PC-3 (cell line): ENCODE measurements at regions not wholly inside any gene's neighbourhood (a gene's known extent, or its start where the extent isn't known, plus 50 kb on each side); places are given as distances from the start of the nearest gene placed in this dataset.

ENCODE experiments used
- ATAC-seq: fragments of 200-7000 bp; cut with Tn5 transposase; 2 replicates; pipeline ENCODE4 v1.9.1; 2020; ENCODE audit warnings: mild to moderate bottlenecking, moderate library complexity
- BruUV-seq: library from RNA; stranded (reverse); fragments of 400-500 nt; replicated peaks from 2 replicates; lab custom pipeline; 2021; lab: Mats Ljungman, UMichigan
- CTCF ChIA-PET: fragments of 300-600 bp; sonication (Branson Sonifier 250); formaldehyde crosslinking; loops from one replicate; lab custom pipeline; 2022; ENCODE audit warnings: antibody characterized with exemption; lab: Charles Lee
- POLR2A ChIA-PET: fragments of 300-600 bp; sonication (Branson Sonifier 250); formaldehyde crosslinking; loops from one replicate; lab custom pipeline; 2022; ENCODE audit warnings: antibody characterized with exemption; ENCODE audit not compliant: unreplicated experiment; lab: Charles Lee
- DNase-seq: peaks from one replicate; pipeline ENCODE4 v3.0.0-alpha.2; 2015
- H2AFZ ChIP-seq: fragments of 300-600 bp; sonication (generic); 2 replicates; pipeline ENCODE4 v1.6.0; 2016; ENCODE audit warnings: antibody characterized with exemption, low read length
- H3F3A ChIP-seq: fragments of 300-600 bp; sonication (generic); one replicate; pipeline ENCODE4 v1.6.0; 2017; ENCODE audit warnings: antibody characterized with exemption, low read length, control low read depth, mild to moderate bottlenecking; ENCODE audit not compliant: unreplicated experiment
- H3K27ac ChIP-seq: fragments of 300-600 bp; sonication (generic); 2 replicates; pipeline ENCODE4 v1.5.1; 2016; ENCODE audit warnings: mild to moderate bottlenecking, low read length
- H3K27me3 ChIP-seq: fragments of 300-600 bp; sonication (generic); 2 replicates; pipeline ENCODE4 v1.6.1; 2016; ENCODE audit warnings: low read length, mixed read lengths
- H3K36me3 ChIP-seq: fragments of 300-600 bp; sonication (generic); 2 replicates; pipeline ENCODE4 v1.6.1; 2016; ENCODE audit warnings: low read depth, mixed run types, low read length, mixed read lengths
- H3K4me1 ChIP-seq: fragments of 300-600 bp; sonication (generic); 2 replicates; pipeline ENCODE4 v1.5.1; 2016; ENCODE audit warnings: low read length; ENCODE audit not compliant: insufficient read depth
- H3K4me2 ChIP-seq: fragments of 300-600 bp; sonication (generic); 2 replicates; pipeline ENCODE4 v1.6.0; 2016; ENCODE audit warnings: low read length
- H3K4me3 ChIP-seq: fragments of 300-600 bp; sonication (generic); 2 replicates; pipeline ENCODE4 v1.5.1; 2016; ENCODE audit warnings: mild to moderate bottlenecking, low read length, mixed read lengths
- H3K79me2 ChIP-seq: fragments of 300-600 bp; sonication (generic); 2 replicates; pipeline ENCODE4 v1.6.1; 2017; ENCODE audit warnings: low read length, mixed read lengths
- H3K9ac ChIP-seq: fragments of 300-600 bp; sonication (generic); 2 replicates; pipeline ENCODE4 v1.6.0; 2016; ENCODE audit warnings: mild to moderate bottlenecking, low read length
- H3K9me2 ChIP-seq: fragments of 300-600 bp; sonication (generic); replicated peaks from 2 replicates; pipeline ENCODE4 v1.6.1; 2016; ENCODE audit warnings: mixed run types, low read length, mixed read lengths
- H3K9me3 ChIP-seq: fragments of 300-600 bp; sonication (generic); 2 replicates; pipeline ENCODE4 v1.6.1; 2016; ENCODE audit warnings: low read length, mixed read lengths
- H4K20me1 ChIP-seq: fragments of 300-600 bp; sonication (generic); 2 replicates; pipeline ENCODE4 v1.6.1; 2016; ENCODE audit warnings: low read length, mixed read lengths
- EZH2 ChIP-seq: fragments of 300-600 bp; sonication (generic); IDR thresholded peaks from one replicate; pipeline ENCODE4 v1.6.1; 2017; ENCODE audit warnings: antibody characterized with exemption, mild to moderate bottlenecking, low read length; ENCODE audit not compliant: unreplicated experiment
- EZH2phosphoT487 ChIP-seq: fragments of 300-600 bp; sonication (generic); IDR thresholded peaks from 2 replicates; pipeline ENCODE4 v1.6.1; 2018; ENCODE audit warnings: mild to moderate bottlenecking, antibody characterized with exemption, low read length, borderline replicate concordance
- intact Hi-C: fragments of 100-400 bp; cut with micrococcal nuclease; formaldehyde crosslinking; loops from 2 replicates; pipeline ENCODE4 v1.9.0; 2023
- TF ChIP-seq, protein P1 (sequence below): fragments of 300-600 bp; sonication (generic); conservative IDR thresholded peaks from 2 replicates; pipeline ENCODE4 v1.5.1; 2017; ENCODE audit warnings: antibody characterized with exemption, low read depth, mild to moderate bottlenecking, low read length

DNA sequence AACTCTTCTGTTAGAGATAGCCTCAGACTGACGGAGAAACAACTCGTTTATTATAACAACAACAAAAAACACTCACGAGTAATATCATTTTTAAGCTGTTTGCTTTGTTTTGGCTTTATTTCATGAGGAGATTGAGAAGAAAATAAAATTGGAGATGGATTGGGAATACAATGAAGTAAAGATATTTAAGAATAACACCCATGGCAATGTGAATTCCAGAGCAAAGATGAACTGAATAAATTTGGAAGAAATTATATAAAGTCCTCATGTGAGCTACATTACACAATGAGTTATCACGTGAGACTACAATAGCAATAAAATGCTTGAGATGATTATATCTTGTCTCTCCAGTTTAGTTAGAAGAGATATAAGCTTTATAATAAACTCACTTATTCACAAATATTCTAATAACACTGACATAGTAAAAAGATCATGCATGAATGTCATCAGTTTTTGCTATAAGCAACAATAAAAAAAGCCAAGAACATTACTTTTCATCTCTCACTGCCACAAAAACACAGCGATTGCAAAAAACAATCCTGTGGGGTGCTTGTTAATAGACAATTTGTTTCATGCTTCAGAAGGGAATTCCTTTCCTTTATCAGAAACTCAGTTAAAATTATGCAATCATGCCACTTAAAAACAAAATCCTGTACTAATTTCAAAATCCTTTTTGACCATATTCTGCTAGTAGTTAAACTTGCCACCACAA lies 696.7 kb upstream of the MARCKS start:
- CTCF ChIA-PET = no interaction called here
- BruUV-seq = no TSS peak
- no peak overlapping the region for H3K4me2 ChIP-seq
- no peak overlapping the region for H3K4me3 ChIP-seq
- TF ChIP-seq, protein P1, sequence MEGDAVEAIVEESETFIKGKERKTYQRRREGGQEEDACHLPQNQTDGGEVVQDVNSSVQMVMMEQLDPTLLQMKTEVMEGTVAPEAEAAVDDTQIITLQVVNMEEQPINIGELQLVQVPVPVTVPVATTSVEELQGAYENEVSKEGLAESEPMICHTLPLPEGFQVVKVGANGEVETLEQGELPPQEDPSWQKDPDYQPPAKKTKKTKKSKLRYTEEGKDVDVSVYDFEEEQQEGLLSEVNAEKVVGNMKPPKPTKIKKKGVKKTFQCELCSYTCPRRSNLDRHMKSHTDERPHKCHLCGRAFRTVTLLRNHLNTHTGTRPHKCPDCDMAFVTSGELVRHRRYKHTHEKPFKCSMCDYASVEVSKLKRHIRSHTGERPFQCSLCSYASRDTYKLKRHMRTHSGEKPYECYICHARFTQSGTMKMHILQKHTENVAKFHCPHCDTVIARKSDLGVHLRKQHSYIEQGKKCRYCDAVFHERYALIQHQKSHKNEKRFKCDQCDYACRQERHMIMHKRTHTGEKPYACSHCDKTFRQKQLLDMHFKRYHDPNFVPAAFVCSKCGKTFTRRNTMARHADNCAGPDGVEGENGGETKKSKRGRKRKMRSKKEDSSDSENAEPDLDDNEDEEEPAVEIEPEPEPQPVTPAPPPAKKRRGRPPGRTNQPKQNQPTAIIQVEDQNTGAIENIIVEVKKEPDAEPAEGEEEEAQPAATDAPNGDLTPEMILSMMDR = no peak
- no peak for TF ChIP-seq EZH2
- TF ChIP-seq EZH2phosphoT487 = no peak
- DNase-seq (no peak), ATAC-seq (no peak)
- H3K9me3 ChIP-seq = no peaks in the 10 kb centered on the region
- no peaks in the 10 kb centered on the region for H3F3A ChIP-seq
- intact Hi-C loops = no loop called here
- H3K36me3 ChIP-seq = no peaks in the 10 kb centered on the region
- no peaks in the 10 kb centered on the region for H3K9me2 ChIP-seq
- H3K4me1 ChIP-seq = no peaks in the 10 kb centered on the region
- no peak overlapping the region for H3K27ac ChIP-seq
- no peaks in the 10 kb centered on the region for H3K79me2 ChIP-seq
- H3K9ac ChIP-seq = no peak overlapping the region
- no peak overlapping the region for H2AFZ ChIP-seq
- no peaks in the 10 kb centered on the region for H4K20me1 ChIP-seq
- H3K27me3 ChIP-seq = no peaks in the 10 kb centered on the region
- POLR2A ChIA-PET = no interaction called here

DNA sequence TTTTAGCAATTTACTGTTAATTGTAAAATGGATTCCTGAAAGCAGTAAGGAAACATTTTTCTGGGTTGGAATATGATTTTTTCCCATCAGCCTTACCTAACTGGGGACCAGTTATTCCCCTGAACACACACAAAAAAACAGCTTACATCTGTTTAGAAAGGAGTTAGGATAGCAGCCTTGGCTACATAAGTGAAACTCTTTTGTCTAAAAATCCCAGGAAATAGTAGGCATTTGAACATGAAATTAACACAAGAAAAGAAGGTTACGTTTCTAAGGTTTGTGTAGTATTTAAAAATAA lies 696.2 kb upstream of the MARCKS start:
- BruUV-seq = no TSS peak
- CTCF ChIA-PET = no interaction called here
- intact Hi-C loops = no loop called here

GRCh38 chr6:113162739-113163138 lies 694.4 kb upstream of the MARCKS start:
- no peaks in the 10 kb centered on the region for H4K20me1 ChIP-seq
- no peaks in the 10 kb centered on the region for H3K4me1 ChIP-seq
- no peaks in the 10 kb centered on the region for H3K9me3 ChIP-seq
- H3K27ac ChIP-seq = no peak overlapping the region
- H3K27me3 ChIP-seq = no peaks in the 10 kb centered on the region
- H3K79me2 ChIP-seq = no peaks in the 10 kb centered on the region
- POLR2A ChIA-PET = no interaction called here
- BruUV-seq = no TSS peak
- H2AFZ ChIP-seq = no peak overlapping the region
- TF ChIP-seq EZH2phosphoT487 = no peak
- no peak for TF ChIP-seq EZH2
- TF ChIP-seq, protein P1 = no peak
- H3F3A ChIP-seq = no peaks in the 10 kb centered on the region
- no peak overlapping the region for H3K9ac ChIP-seq
- H3K4me2 ChIP-seq = no peak overlapping the region
- DNase-seq = no peak
- CTCF ChIA-PET = no interaction called here
- no peaks in the 10 kb centered on the region for H3K9me2 ChIP-seq
- no peaks in the 10 kb centered on the region for H3K36me3 ChIP-seq
- intact Hi-C loops = no loop called here
- ATAC-seq = no peak
- H3K4me3 ChIP-seq = no peak overlapping the region

More for the DNA sequence above, 696.2 kb upstream of the MARCKS start:
- Histone ChIP-seq H3K27me3 (no peaks in the 10 kb centered on the region), H3K27ac (no peak overlapping the region), H3K36me3 (no peaks in the 10 kb centered on the region), H3K4me3 (no peak overlapping the region), H3F3A (no peaks in the 10 kb centered on the region), H3K9me3 (no peaks in the 10 kb centered on the region), H3K9me2 (no peaks in the 10 kb centered on the region), H3K4me2 (no peak overlapping the region), H3K4me1 (no peaks in the 10 kb centered on the region), H4K20me1 (no peaks in the 10 kb centered on the region), H3K9ac (no peak overlapping the region), H2AFZ (no peak overlapping the region), H3K79me2 (no peaks in the 10 kb centered on the region)
- DNase-seq (no peak), ATAC-seq (no peak)
- POLR2A ChIA-PET = no interaction called here
- TF ChIP-seq, protein P1 = no peak
- TF ChIP-seq EZH2phosphoT487 (no peak), EZH2 (no peak)
